Glomerular endothelial cell (primary cell): ENCODE measurements at regions not wholly inside any gene's neighbourhood (a gene's known extent, or its start where the extent isn't known, plus 50 kb on each side); places are given as distances from the start of the nearest gene placed in this dataset.

ENCODE experiments used
- DNase-seq: peaks from one replicate; pipeline ENCODE4 v3.0.0-alpha.2; 2011; ENCODE audit warnings: low read depth, low spot score; ENCODE audit errors: extremely low read depth

GRCh38 chr10:128722947-128723346, 596.7 kb upstream of the MKI67 start:
- no peak for DNase-seq

GRCh38 chr10:128723631-128724205, 597.5 kb upstream of the MKI67 start:
- DNase-seq, result no peak

GRCh38 chr10:128725531-128725930, 599.3 kb upstream of the MKI67 start:
- DNase-seq, result no peak

GRCh38 chr10:128727114-128727513, 600.9 kb upstream of the MKI67 start:
- DNase-seq, result no peak

- DNase-seq, result no peak
Measured at GRCh38 chr10:128729910-128730420, 603.7 kb upstream of the MKI67 start.

- no peak for DNase-seq
Measured at GRCh38 chr10:128730922-128731321, 604.7 kb upstream of the MKI67 start.

- no peak for DNase-seq
Measured at GRCh38 chr10:128734161-128734560, 607.9 kb upstream of the MKI67 start.

GRCh38 chr10:128734734-128735133, 608.5 kb upstream of the MKI67 start:
- DNase-seq, result no peak

- no peak for DNase-seq
Measured at GRCh38 chr10:128735996-128736395, 609.8 kb upstream of the MKI67 start.

- DNase-seq, result no peak
Measured at GRCh38 chr10:128738386-128738915, 612.2 kb upstream of the MKI67 start.

GRCh38 chr10:128739930-128740329, 613.7 kb upstream of the MKI67 start:
- no peak for DNase-seq

GRCh38 chr10:128741180-128741579, 615.0 kb upstream of the MKI67 start:
- DNase-seq, result no peak

GRCh38 chr10:128741680-128742079, 615.5 kb upstream of the MKI67 start:
- no peak for DNase-seq

GRCh38 chr10:128744092-128744491, 617.9 kb upstream of the MKI67 start:
- no peak for DNase-seq

GRCh38 chr10:128744811-128745305, 618.6 kb upstream of the MKI67 start:
- DNase-seq, result no peak

- DNase-seq, result no peak
Measured at GRCh38 chr10:128747582-128748346, 621.5 kb upstream of the MKI67 start.

GRCh38 chr10:128751284-128751683, 625.1 kb upstream of the MKI67 start:
- DNase-seq, result no peak

- DNase-seq, result no peak
Measured at GRCh38 chr10:128751851-128752250, 625.6 kb upstream of the MKI67 start.

- no peak for DNase-seq
Measured at GRCh38 chr10:128759174-128759573, 633.0 kb upstream of the MKI67 start.

- no peak for DNase-seq
Measured at GRCh38 chr10:128763588-128763987, 637.4 kb upstream of the MKI67 start.

- no peak for DNase-seq
Measured at GRCh38 chr10:128764190-128764589, 638.0 kb upstream of the MKI67 start.

GRCh38 chr10:128766915-128767314, 640.7 kb upstream of the MKI67 start:
- no peak for DNase-seq
